Type B pancreatic cell (in vitro differentiated cells): ENCODE measurements at regions not wholly inside any gene's neighbourhood (a gene's known extent, or its start where the extent isn't known, plus 50 kb on each side); places are given as distances from the start of the nearest gene placed in this dataset.
"Not testable (repeated sequence)": the region's sequence is repeated elsewhere in the genome, so short reads cannot be mapped to it uniquely, and the experiment has no call there.

ENCODE experiments used
- DNase-seq: peaks from one replicate; pipeline ENCODE4 v3.0.0; 2021; ENCODE audit warnings: mixed read lengths; ENCODE audit not compliant: unreplicated experiment; ENCODE audit errors: extremely low spot score
- H3K27ac Mint-ChIP-seq: 2 replicates; pipeline ENCODE4 v1.8.0; 2021; ENCODE audit warnings: mild to moderate bottlenecking, mixed read lengths
- H3K27me3 Mint-ChIP-seq: 2 replicates; pipeline ENCODE4 v1.8.0; 2021; ENCODE audit warnings: mixed read lengths
- H3K36me3 Mint-ChIP-seq: 2 replicates; pipeline ENCODE4 v1.8.0; 2021; ENCODE audit warnings: mixed read lengths
- H3K4me1 Mint-ChIP-seq: one replicate; pipeline ENCODE4 v1.8.0; 2021; ENCODE audit warnings: mixed read lengths; ENCODE audit not compliant: unreplicated experiment
- H3K4me3 Mint-ChIP-seq: 2 replicates; pipeline ENCODE4 v1.8.0; 2021; ENCODE audit warnings: mild to moderate bottlenecking, mixed read lengths
- H3K9me3 Mint-ChIP-seq: 2 replicates; pipeline ENCODE4 v1.8.0; 2021; ENCODE audit warnings: mixed read lengths

- H3K36me3 Mint-ChIP-seq, result peaks cover 33% of the 10 kb centered on the region
- H3K27ac Mint-ChIP-seq, result peak overlapping the region; percentile 42
- peaks cover 24% of the 10 kb centered on the region for H3K4me1 Mint-ChIP-seq
- peak; percentile 89 for DNase-seq
- not testable (repeated sequence) for H3K27me3 Mint-ChIP-seq, H3K4me3 Mint-ChIP-seq, H3K9me3 Mint-ChIP-seq
These were observed 149.3 kb upstream of the C1QTNF3 start for GRCh38 chr5:34192064-34192922.

- DNase-seq, result peak; percentile 78
- Mint-ChIP-seq H3K27ac (peak overlapping the region; percentile 42), H3K4me1 (peaks cover 24% of the 10 kb centered on the region), H3K36me3 (peaks cover 32% of the 10 kb centered on the region)
- H3K4me3 Mint-ChIP-seq, H3K27me3 Mint-ChIP-seq, H3K9me3 Mint-ChIP-seq: not testable (repeated sequence)
These were observed 149.9 kb upstream of the C1QTNF3 start for GRCh38 chr5:34192923-34193262.

- Mint-ChIP-seq H3K4me1 (peaks cover 24% of the 10 kb centered on the region), H3K36me3 (peaks cover 32% of the 10 kb centered on the region)
- not testable (repeated sequence) for H3K4me3 Mint-ChIP-seq, H3K9me3 Mint-ChIP-seq, H3K27ac Mint-ChIP-seq, H3K27me3 Mint-ChIP-seq
- peak; percentile 80 for DNase-seq
These were observed 150.3 kb upstream of the C1QTNF3 start for GRCh38 chr5:34193297-34193696.

GRCh38 chr5:34193804-34194203 is 150.8 kb upstream of the C1QTNF3 start:
- DNase-seq, H3K9me3 Mint-ChIP-seq, H3K4me3 Mint-ChIP-seq, H3K27ac Mint-ChIP-seq, H3K27me3 Mint-ChIP-seq: not testable (repeated sequence)
- Mint-ChIP-seq H3K4me1 (peaks cover 24% of the 10 kb centered on the region), H3K36me3 (peaks cover 32% of the 10 kb centered on the region)

GRCh38 chr5:34196091-34196490 is 153.1 kb upstream of the C1QTNF3 start:
- H3K4me1 Mint-ChIP-seq, result peaks cover 22% of the 10 kb centered on the region
- H3K4me3 Mint-ChIP-seq, result not testable (repeated sequence)

GRCh38 chr5:34205347-34205746 is 162.3 kb upstream of the C1QTNF3 start:
- not testable (repeated sequence) for H3K9me3 Mint-ChIP-seq, H3K4me1 Mint-ChIP-seq, H3K4me3 Mint-ChIP-seq, DNase-seq, H3K36me3 Mint-ChIP-seq, H3K27ac Mint-ChIP-seq, H3K27me3 Mint-ChIP-seq

More at GRCh38 chr5:34196091-34196490, 153.1 kb upstream of the C1QTNF3 start:
- not testable (repeated sequence) for H3K27ac Mint-ChIP-seq, H3K27me3 Mint-ChIP-seq, DNase-seq, H3K9me3 Mint-ChIP-seq
- peaks cover 20% of the 10 kb centered on the region for H3K36me3 Mint-ChIP-seq

- H3K27me3 Mint-ChIP-seq, DNase-seq, H3K36me3 Mint-ChIP-seq, H3K9me3 Mint-ChIP-seq, H3K27ac Mint-ChIP-seq, H3K4me3 Mint-ChIP-seq, H3K4me1 Mint-ChIP-seq: not testable (repeated sequence)
These were observed 174.4 kb upstream of the C1QTNF3 start for GRCh38 chr5:34217386-34217785.

- DNase-seq, H3K4me1 Mint-ChIP-seq, H3K27me3 Mint-ChIP-seq, H3K4me3 Mint-ChIP-seq, H3K27ac Mint-ChIP-seq, H3K36me3 Mint-ChIP-seq, H3K9me3 Mint-ChIP-seq: not testable (repeated sequence)
These were observed 178.5 kb upstream of the C1QTNF3 start for GRCh38 chr5:34221329-34222073.

GRCh38 chr5:34223158-34223557 is 180.1 kb upstream of the C1QTNF3 start:
- not testable (repeated sequence) for DNase-seq, H3K27ac Mint-ChIP-seq, H3K4me3 Mint-ChIP-seq, H3K9me3 Mint-ChIP-seq, H3K27me3 Mint-ChIP-seq, H3K4me1 Mint-ChIP-seq, H3K36me3 Mint-ChIP-seq

- H3K4me3 Mint-ChIP-seq, H3K9me3 Mint-ChIP-seq, H3K36me3 Mint-ChIP-seq, H3K27me3 Mint-ChIP-seq, H3K4me1 Mint-ChIP-seq, DNase-seq, H3K27ac Mint-ChIP-seq: not testable (repeated sequence)
These were observed 187.4 kb upstream of the C1QTNF3 start for GRCh38 chr5:34230402-34230801.

- Mint-ChIP-seq H3K4me3 (peak overlapping the region; percentile 92), H3K27ac (peak overlapping the region; percentile 89)
- not testable (repeated sequence) for DNase-seq, H3K36me3 Mint-ChIP-seq, H3K9me3 Mint-ChIP-seq, H3K27me3 Mint-ChIP-seq, H3K4me1 Mint-ChIP-seq
These were observed 200.8 kb upstream of the C1QTNF3 start for GRCh38 chr5:34243802-34244201.

GRCh38 chr5:34244281-34245031 is 201.4 kb upstream of the C1QTNF3 start:
- peak overlapping the region; percentile 92 for H3K4me3 Mint-ChIP-seq
- not testable (repeated sequence) for H3K9me3 Mint-ChIP-seq, H3K27me3 Mint-ChIP-seq, H3K36me3 Mint-ChIP-seq, H3K4me1 Mint-ChIP-seq
- H3K27ac Mint-ChIP-seq, result peak overlapping the region; percentile 89
- peak; percentile 79 for DNase-seq

- not testable (repeated sequence) for H3K4me3 Mint-ChIP-seq, H3K9me3 Mint-ChIP-seq, H3K36me3 Mint-ChIP-seq, H3K27me3 Mint-ChIP-seq, H3K27ac Mint-ChIP-seq, H3K4me1 Mint-ChIP-seq, DNase-seq
These were observed 202.0 kb upstream of the C1QTNF3 start for GRCh38 chr5:34245032-34245394.

- H3K27ac Mint-ChIP-seq, result peak overlapping the region; percentile 41
These were observed 202.8 kb upstream of the C1QTNF3 start for GRCh38 chr5:34245813-34246212.

More at GRCh38 chr5:34245813-34246212, 202.8 kb upstream of the C1QTNF3 start:
- peak overlapping the region; percentile 73 for H3K4me3 Mint-ChIP-seq
- not testable (repeated sequence) for DNase-seq, H3K9me3 Mint-ChIP-seq, H3K27me3 Mint-ChIP-seq, H3K36me3 Mint-ChIP-seq, H3K4me1 Mint-ChIP-seq
